Erythroblast (primary cell): ENCODE measurements at regions not wholly inside any gene's neighbourhood (a gene's known extent, or its start where the extent isn't known, plus 50 kb on each side); places are given as distances from the start of the nearest gene placed in this dataset.

Source experiments
- GATA1 ChIP-seq: IDR thresholded peaks from 2 replicates; pipeline ENCODE4 v1.6.1; 2011; ENCODE audit warnings: low read depth, mild to moderate bottlenecking, control low read depth, low read length, moderate library complexity
- POLR2A ChIP-seq: IDR thresholded peaks from 2 replicates; pipeline ENCODE4 v1.6.1; 2011; ENCODE audit warnings: mild to moderate bottlenecking, low read length

GRCh38 chr14:94875256-94875655, 105.3 kb upstream of the GSC start:
- TF ChIP-seq POLR2A (no peak), GATA1 (no peak)
